H1 (cell line): ENCODE measurements at regions not wholly inside any gene's neighbourhood (a gene's known extent, or its start where the extent isn't known, plus 50 kb on each side); places are given as distances from the start of the nearest gene placed in this dataset.

Source experiments
- RNF2 ChIP-seq: fragments of 200-900, 300-1000 bp; sonication (generic); IDR thresholded peaks from 2 replicates; pipeline ENCODE4 v1.7.1; 2016; ENCODE audit warnings: borderline replicate concordance, low read depth, mild to moderate bottlenecking, antibody characterized with exemption, low read length; ENCODE audit not compliant: poor library complexity, severe bottlenecking; ENCODE audit errors: missing control alignments
- SIRT6 ChIP-seq: IDR thresholded peaks from one replicate; pipeline ENCODE4 v1.7.1; 2012; ENCODE audit warnings: low read length, inconsistent platforms
- YY1 ChIP-seq: IDR thresholded peaks from 2 replicates; pipeline ENCODE4 v1.6.1; 2011; ENCODE audit warnings: low read depth, mild to moderate bottlenecking, low read length
- TF ChIP-seq, protein P1 (sequence below): fragments of 300-600 bp; sonication (generic); IDR thresholded peaks from 2 replicates; pipeline ENCODE4 v1.7.1; 2012; ENCODE audit warnings: low read length, moderate library complexity, mild to moderate bottlenecking, inconsistent platforms; ENCODE audit not compliant: insufficient replicate concordance

- TF ChIP-seq, protein P1, sequence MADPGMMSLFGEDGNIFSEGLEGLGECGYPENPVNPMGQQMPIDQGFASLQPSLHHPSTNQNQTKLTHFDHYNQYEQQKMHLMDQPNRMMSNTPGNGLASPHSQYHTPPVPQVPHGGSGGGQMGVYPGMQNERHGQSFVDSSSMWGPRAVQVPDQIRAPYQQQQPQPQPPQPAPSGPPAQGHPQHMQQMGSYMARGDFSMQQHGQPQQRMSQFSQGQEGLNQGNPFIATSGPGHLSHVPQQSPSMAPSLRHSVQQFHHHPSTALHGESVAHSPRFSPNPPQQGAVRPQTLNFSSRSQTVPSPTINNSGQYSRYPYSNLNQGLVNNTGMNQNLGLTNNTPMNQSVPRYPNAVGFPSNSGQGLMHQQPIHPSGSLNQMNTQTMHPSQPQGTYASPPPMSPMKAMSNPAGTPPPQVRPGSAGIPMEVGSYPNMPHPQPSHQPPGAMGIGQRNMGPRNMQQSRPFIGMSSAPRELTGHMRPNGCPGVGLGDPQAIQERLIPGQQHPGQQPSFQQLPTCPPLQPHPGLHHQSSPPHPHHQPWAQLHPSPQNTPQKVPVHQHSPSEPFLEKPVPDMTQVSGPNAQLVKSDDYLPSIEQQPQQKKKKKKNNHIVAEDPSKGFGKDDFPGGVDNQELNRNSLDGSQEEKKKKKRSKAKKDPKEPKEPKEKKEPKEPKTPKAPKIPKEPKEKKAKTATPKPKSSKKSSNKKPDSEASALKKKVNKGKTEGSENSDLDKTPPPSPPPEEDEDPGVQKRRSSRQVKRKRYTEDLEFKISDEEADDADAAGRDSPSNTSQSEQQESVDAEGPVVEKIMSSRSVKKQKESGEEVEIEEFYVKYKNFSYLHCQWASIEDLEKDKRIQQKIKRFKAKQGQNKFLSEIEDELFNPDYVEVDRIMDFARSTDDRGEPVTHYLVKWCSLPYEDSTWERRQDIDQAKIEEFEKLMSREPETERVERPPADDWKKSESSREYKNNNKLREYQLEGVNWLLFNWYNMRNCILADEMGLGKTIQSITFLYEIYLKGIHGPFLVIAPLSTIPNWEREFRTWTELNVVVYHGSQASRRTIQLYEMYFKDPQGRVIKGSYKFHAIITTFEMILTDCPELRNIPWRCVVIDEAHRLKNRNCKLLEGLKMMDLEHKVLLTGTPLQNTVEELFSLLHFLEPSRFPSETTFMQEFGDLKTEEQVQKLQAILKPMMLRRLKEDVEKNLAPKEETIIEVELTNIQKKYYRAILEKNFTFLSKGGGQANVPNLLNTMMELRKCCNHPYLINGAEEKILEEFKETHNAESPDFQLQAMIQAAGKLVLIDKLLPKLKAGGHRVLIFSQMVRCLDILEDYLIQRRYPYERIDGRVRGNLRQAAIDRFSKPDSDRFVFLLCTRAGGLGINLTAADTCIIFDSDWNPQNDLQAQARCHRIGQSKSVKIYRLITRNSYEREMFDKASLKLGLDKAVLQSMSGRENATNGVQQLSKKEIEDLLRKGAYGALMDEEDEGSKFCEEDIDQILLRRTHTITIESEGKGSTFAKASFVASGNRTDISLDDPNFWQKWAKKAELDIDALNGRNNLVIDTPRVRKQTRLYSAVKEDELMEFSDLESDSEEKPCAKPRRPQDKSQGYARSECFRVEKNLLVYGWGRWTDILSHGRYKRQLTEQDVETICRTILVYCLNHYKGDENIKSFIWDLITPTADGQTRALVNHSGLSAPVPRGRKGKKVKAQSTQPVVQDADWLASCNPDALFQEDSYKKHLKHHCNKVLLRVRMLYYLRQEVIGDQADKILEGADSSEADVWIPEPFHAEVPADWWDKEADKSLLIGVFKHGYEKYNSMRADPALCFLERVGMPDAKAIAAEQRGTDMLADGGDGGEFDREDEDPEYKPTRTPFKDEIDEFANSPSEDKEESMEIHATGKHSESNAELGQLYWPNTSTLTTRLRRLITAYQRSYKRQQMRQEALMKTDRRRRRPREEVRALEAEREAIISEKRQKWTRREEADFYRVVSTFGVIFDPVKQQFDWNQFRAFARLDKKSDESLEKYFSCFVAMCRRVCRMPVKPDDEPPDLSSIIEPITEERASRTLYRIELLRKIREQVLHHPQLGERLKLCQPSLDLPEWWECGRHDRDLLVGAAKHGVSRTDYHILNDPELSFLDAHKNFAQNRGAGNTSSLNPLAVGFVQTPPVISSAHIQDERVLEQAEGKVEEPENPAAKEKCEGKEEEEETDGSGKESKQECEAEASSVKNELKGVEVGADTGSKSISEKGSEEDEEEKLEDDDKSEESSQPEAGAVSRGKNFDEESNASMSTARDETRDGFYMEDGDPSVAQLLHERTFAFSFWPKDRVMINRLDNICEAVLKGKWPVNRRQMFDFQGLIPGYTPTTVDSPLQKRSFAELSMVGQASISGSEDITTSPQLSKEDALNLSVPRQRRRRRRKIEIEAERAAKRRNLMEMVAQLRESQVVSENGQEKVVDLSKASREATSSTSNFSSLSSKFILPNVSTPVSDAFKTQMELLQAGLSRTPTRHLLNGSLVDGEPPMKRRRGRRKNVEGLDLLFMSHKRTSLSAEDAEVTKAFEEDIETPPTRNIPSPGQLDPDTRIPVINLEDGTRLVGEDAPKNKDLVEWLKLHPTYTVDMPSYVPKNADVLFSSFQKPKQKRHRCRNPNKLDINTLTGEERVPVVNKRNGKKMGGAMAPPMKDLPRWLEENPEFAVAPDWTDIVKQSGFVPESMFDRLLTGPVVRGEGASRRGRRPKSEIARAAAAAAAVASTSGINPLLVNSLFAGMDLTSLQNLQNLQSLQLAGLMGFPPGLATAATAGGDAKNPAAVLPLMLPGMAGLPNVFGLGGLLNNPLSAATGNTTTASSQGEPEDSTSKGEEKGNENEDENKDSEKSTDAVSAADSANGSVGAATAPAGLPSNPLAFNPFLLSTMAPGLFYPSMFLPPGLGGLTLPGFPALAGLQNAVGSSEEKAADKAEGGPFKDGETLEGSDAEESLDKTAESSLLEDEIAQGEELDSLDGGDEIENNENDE = no peak
- TF ChIP-seq SIRT6 = no peak
- no peak for TF ChIP-seq RNF2
- no peak for TF ChIP-seq YY1
These were observed 54.2 kb upstream of the GIMD1 start (continued) for GRCh38 chr4:106422766-106423165.
